ENCODE measurements at regions not wholly inside any gene's neighbourhood (a gene's known extent, or its start where the extent isn't known, plus 50 kb on each side); places are given as distances from the start of the nearest gene placed in this dataset.

DNA sequence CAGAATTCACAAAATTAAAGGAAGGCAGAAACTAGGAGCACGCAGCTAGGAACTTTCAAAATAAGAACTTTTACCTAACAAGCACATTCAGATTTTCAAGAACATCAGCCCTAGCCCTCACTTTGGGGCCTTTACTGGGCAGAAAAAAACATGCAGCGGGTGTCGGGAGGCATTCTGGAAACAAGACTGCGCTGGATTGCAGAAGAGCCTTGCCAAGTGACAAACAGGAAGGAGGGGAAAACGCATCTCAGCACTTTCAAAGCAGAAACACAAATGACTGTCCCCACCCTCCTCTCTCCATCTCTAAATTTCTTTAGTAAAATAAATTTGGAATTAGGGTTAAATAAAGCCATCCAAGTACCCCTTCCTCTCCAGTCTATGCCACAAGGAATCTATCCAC lies 74.6 kb upstream of the RREB1 start:
- TF ChIP-seq GATA2 (IDR thresholded peaks at IDR 0.05; ENCODE audit: low read depth, low read length) (no peak), GATA3 (IDR thresholded peaks at IDR 0.05; ENCODE audit: low read depth, low read length) (no peak)

All from SH-SY5Y (cell line).